Astrocyte (in vitro differentiated cells and primary cell): ENCODE measurements at regions not wholly inside any gene's neighbourhood (a gene's known extent, or its start where the extent isn't known, plus 50 kb on each side); places are given as distances from the start of the nearest gene placed in this dataset.

Experiments used
- DNase-seq: peaks from one replicate; pipeline ENCODE4 v3.0.0-alpha.2; 2010; ENCODE audit warnings: low read depth
- FAIRE-seq: peaks from 2 replicates; lab custom pipeline; 2011; peaks lifted over from hg19 to GRCh38; lab: Jason Lieb, UNC
- H2AFZ ChIP-seq: 2 replicates; pipeline ENCODE4 v1.6.0; 2012; ENCODE audit warnings: low read depth, low read length, inconsistent platforms
- H3K27ac ChIP-seq: 2 replicates; pipeline ENCODE4 v1.5.1; 2011; ENCODE audit warnings: low read depth, low read length, inconsistent platforms
- H3K27me3 ChIP-seq: 2 replicates; pipeline ENCODE4 v1.6.0; 2011; ENCODE audit warnings: low read length, inconsistent platforms; ENCODE audit not compliant: insufficient read depth
- H3K36me3 ChIP-seq: 2 replicates; pipeline ENCODE4 v1.5.1; 2011; ENCODE audit warnings: low read length, inconsistent platforms; ENCODE audit not compliant: insufficient read depth
- H3K4me1 ChIP-seq: 2 replicates; pipeline ENCODE4 v1.5.1; 2011; ENCODE audit warnings: low read length, inconsistent platforms; ENCODE audit not compliant: insufficient read depth
- H3K4me2 ChIP-seq: 2 replicates; pipeline ENCODE4 v1.6.0; 2012; ENCODE audit warnings: low read length, inconsistent platforms
- H3K4me3 ChIP-seq: 2 replicates; pipeline ENCODE4 v1.5.1; 2011; ENCODE audit warnings: low read depth, mild to moderate bottlenecking, low read length, inconsistent platforms; ENCODE audit not compliant: insufficient read depth
- H3K79me2 ChIP-seq: 2 replicates; pipeline ENCODE4 v1.6.0; 2012; ENCODE audit warnings: mild to moderate bottlenecking, low read length, inconsistent platforms; ENCODE audit not compliant: insufficient read depth
- H3K9ac ChIP-seq: 2 replicates; pipeline ENCODE4 v1.6.0; 2012; ENCODE audit warnings: mild to moderate bottlenecking, low read length, inconsistent platforms
- H3K9me3 ChIP-seq: 2 replicates; pipeline ENCODE4 v1.5.1; 2012; ENCODE audit warnings: low read depth, mild to moderate bottlenecking, low read length, inconsistent platforms; ENCODE audit not compliant: insufficient read depth
- H4K20me1 ChIP-seq: 2 replicates; pipeline ENCODE4 v1.6.0; 2012; ENCODE audit warnings: low read length, inconsistent platforms; ENCODE audit not compliant: insufficient read depth
- H3K27ac Mint-ChIP-seq: one replicate; pipeline ENCODE4 v1.8.0; 2021; ENCODE audit warnings: mild to moderate bottlenecking, mixed read lengths; ENCODE audit not compliant: unreplicated experiment
- H3K27me3 Mint-ChIP-seq: one replicate; pipeline ENCODE4 v1.8.0; 2021; ENCODE audit warnings: low read depth, mixed read lengths; ENCODE audit not compliant: unreplicated experiment
- H3K36me3 Mint-ChIP-seq: one replicate; pipeline ENCODE4 v1.8.0; 2021; ENCODE audit warnings: low read depth, mixed read lengths; ENCODE audit not compliant: unreplicated experiment
- H3K4me1 Mint-ChIP-seq: one replicate; pipeline ENCODE4 v1.8.0; 2021; ENCODE audit warnings: low read depth, mixed read lengths; ENCODE audit not compliant: unreplicated experiment
- H3K4me3 Mint-ChIP-seq: one replicate; pipeline ENCODE4 v1.8.0; 2021; ENCODE audit warnings: mild to moderate bottlenecking, moderate library complexity, mixed read lengths; ENCODE audit not compliant: unreplicated experiment
- H3K9me3 Mint-ChIP-seq: one replicate; pipeline ENCODE4 v1.8.0; 2021; ENCODE audit warnings: mild to moderate bottlenecking, mixed read lengths; ENCODE audit not compliant: unreplicated experiment
- EZH2 ChIP-seq: IDR thresholded peaks from 2 replicates; pipeline ENCODE4 v1.6.1; 2012; ENCODE audit warnings: mild to moderate bottlenecking, low read length, inconsistent platforms; ENCODE audit not compliant: insufficient read depth
- TF ChIP-seq, protein P1 (sequence below): IDR thresholded peaks from 2 replicates; pipeline ENCODE4 v1.5.1; 2011; ENCODE audit warnings: low read depth, mild to moderate bottlenecking, inconsistent platforms, low read length, moderate library complexity; ENCODE audit not compliant: insufficient read depth

DNA sequence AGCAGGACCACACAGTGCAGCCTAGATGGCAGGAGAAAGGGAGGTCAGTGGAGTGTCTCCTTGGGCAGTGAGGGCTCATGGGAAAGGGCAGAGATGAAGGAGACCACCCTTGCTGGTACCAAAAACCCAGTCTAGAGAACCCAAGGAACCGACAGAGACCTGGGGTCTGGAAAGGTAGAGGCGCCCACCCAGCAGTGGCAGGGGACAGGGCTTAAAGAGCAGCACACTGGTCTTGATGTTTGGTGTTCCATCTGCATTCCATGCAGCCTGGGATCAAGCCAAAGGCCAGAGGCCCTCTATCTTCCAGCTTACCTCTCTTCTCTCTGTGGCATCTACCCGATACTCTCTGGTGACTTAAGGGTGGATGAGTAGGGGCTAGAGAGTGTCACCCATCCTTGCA, 127.5 kb downstream of the PJA1 start:
- Histone ChIP-seq H3K9me3 (no peaks in the 10 kb centered on the region), H3K27me3 (no peaks in the 10 kb centered on the region), H3K36me3 (no peaks in the 10 kb centered on the region), H2AFZ (no peak overlapping the region), H3K27ac (no peak overlapping the region), H3K9ac (no peak overlapping the region), H3K4me2 (no peak overlapping the region), H3K4me3 (no peak overlapping the region), H4K20me1 (no peaks in the 10 kb centered on the region), H3K4me1 (no peaks in the 10 kb centered on the region), H3K79me2 (no peaks in the 10 kb centered on the region)
- Mint-ChIP-seq H3K27ac (no peak overlapping the region), H3K9me3 (no peaks in the 10 kb centered on the region), H3K27me3 (peaks cover 3% of the 10 kb centered on the region), H3K4me3 (no peak overlapping the region), H3K4me1 (no peaks in the 10 kb centered on the region), H3K36me3 (no peaks in the 10 kb centered on the region)
- TF ChIP-seq, protein P1, sequence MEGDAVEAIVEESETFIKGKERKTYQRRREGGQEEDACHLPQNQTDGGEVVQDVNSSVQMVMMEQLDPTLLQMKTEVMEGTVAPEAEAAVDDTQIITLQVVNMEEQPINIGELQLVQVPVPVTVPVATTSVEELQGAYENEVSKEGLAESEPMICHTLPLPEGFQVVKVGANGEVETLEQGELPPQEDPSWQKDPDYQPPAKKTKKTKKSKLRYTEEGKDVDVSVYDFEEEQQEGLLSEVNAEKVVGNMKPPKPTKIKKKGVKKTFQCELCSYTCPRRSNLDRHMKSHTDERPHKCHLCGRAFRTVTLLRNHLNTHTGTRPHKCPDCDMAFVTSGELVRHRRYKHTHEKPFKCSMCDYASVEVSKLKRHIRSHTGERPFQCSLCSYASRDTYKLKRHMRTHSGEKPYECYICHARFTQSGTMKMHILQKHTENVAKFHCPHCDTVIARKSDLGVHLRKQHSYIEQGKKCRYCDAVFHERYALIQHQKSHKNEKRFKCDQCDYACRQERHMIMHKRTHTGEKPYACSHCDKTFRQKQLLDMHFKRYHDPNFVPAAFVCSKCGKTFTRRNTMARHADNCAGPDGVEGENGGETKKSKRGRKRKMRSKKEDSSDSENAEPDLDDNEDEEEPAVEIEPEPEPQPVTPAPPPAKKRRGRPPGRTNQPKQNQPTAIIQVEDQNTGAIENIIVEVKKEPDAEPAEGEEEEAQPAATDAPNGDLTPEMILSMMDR, result no peak
- TF ChIP-seq EZH2, result no peak
- FAIRE-seq (no peak), DNase-seq (no peak)

DNA sequence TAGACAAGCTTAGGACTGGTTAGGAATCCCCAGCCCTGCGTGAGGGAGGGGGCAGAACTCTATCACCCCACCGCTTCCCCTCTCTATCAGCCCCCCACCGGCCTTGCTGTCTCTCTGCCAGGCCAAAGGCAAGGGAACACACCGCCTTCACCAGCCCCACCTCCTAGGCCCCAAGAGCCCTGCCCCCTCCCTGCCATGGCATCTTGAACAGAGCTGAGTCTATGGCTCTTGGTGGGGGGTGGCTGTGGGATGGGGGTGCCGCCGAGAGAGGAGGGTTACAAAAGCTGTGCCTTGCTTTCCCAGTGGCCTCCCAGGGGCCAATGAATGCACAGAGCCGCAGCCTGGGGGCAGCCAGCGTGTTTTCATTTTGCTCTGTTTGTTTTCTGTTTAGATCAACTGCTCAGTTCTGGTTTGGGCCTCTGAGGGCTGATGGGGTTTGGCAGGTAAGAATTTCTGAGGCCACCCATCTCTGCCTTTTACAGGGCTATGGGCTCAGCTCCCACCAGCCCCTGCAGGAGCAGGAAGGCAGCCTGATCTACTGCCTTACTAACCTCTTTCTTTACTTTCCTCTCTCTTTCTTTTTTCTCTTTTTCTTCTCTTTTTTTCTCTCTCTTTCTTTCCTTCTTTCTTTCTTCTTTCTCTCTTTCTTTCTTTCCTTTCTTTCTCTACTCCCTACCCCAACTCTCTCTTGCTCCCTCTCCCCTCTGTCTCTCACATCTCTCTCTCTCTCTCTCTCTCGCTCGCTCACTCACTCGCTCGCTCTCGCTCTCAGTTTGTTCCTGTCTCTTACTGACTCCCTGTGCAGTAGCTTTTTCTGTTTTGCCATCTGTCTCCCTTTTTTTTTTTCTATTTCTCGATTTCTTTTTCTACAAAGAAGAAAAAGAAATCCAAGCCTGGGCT, 128.3 kb downstream of the PJA1 start:
- H3K4me1 Mint-ChIP-seq, result no peaks in the 10 kb centered on the region
- no peak overlapping the region for H3K4me3 Mint-ChIP-seq
- Histone ChIP-seq H3K9ac (no peak overlapping the region), H2AFZ (no peak overlapping the region), H3K27me3 (no peaks in the 10 kb centered on the region), H3K4me3 (no peak overlapping the region), H3K36me3 (no peaks in the 10 kb centered on the region), H3K4me1 (peaks cover 4% of the 10 kb centered on the region), H4K20me1 (no peaks in the 10 kb centered on the region), H3K79me2 (no peaks in the 10 kb centered on the region), H3K27ac (no peak overlapping the region), H3K9me3 (no peaks in the 10 kb centered on the region), H3K4me2 (no peak overlapping the region)
- FAIRE-seq (no peak), DNase-seq (no peak)
- TF ChIP-seq, protein P1, result no peak
- no peak for TF ChIP-seq EZH2
- H3K9me3 Mint-ChIP-seq, result no peaks in the 10 kb centered on the region
- H3K36me3 Mint-ChIP-seq, result no peaks in the 10 kb centered on the region
- H3K27me3 Mint-ChIP-seq, result peaks cover 3% of the 10 kb centered on the region
- H3K27ac Mint-ChIP-seq, result no peak overlapping the region

DNA sequence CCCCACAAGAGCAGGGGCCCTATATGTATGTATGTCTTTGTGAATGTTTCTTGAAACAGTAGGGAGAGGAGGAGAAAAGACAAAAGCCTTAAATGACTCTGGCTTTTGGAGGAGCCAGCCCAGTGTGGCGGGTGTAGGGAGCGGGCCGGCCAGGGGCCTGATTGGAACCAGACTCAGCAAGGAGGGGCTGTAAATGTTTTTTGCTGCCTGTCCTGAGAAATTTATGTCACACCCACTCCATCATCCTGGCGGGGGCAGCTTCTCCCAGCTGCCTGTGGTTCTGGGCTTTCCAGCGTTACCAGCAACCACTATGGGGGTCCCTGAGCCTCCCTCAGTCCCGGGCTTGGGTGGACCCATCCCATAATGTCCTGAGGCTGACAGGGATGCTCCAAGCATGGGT, 130.8 kb downstream of the PJA1 start:
- H3K27me3 Mint-ChIP-seq, result peaks cover 3% of the 10 kb centered on the region
- Histone ChIP-seq H3K4me1 (peaks cover 4% of the 10 kb centered on the region), H4K20me1 (no peaks in the 10 kb centered on the region), H3K27ac (no peak overlapping the region), H3K4me2 (no peak overlapping the region), H3K4me3 (no peak overlapping the region), H3K9me3 (no peaks in the 10 kb centered on the region), H3K36me3 (no peaks in the 10 kb centered on the region), H3K9ac (no peak overlapping the region), H3K27me3 (no peaks in the 10 kb centered on the region), H3K79me2 (no peaks in the 10 kb centered on the region), H2AFZ (no peak overlapping the region)
- H3K4me1 Mint-ChIP-seq, result no peaks in the 10 kb centered on the region
- FAIRE-seq (no peak), DNase-seq (no peak)
- no peak overlapping the region for H3K4me3 Mint-ChIP-seq
- no peaks in the 10 kb centered on the region for H3K9me3 Mint-ChIP-seq
- no peaks in the 10 kb centered on the region for H3K36me3 Mint-ChIP-seq
- no peak overlapping the region for H3K27ac Mint-ChIP-seq
- TF ChIP-seq, protein P1, result no peak
- TF ChIP-seq EZH2, result no peak
